ENCODE measurements at regions not wholly inside any gene's neighbourhood (a gene's known extent, or its start where the extent isn't known, plus 50 kb on each side); places are given as distances from the start of the nearest gene placed in this dataset.
"Not testable (repeated sequence)": the region's sequence is repeated elsewhere in the genome, so short reads cannot be mapped to it uniquely, and the experiment has no call there.

DNA sequence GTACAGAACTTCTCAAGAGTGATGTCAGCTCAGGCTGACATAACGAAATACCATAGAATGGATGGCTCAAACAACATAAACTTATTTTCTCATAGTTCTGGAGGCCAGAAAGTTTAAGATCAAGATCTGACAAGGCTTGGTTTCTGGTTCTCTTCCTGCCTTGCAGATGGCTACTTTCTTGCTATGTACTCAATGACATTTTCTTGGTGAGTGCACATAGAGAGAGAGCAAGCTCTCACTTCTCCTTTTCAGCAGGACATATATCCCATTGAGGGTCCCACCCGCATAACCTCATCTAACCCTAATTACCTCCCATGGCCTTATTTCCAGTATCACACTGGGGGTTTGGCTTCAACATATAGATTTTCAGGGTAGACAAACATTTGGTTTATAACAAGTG, 1072.1 kb downstream of the PLOD2 start:
- no peak for DNase-seq

DNA sequence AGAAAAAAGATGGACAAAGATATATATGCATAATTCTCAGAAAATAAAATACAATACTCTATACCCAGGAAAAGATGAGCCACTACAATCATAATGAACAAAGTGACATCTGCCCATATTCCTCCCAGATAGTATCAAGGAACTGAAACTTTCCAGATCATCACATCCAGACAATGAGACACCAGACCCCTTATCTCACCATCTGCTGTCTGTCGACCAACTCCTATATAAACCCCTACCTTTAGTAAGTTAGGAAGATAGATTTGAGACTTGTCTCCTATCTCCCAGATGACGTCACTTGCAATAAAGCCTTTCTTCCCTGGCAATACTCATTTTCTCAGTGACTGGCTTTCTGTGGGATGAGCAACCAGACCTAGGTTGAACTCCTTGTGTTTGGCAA, 1071.6 kb downstream of the PLOD2 start:
- DNase-seq, result no peak

DNA sequence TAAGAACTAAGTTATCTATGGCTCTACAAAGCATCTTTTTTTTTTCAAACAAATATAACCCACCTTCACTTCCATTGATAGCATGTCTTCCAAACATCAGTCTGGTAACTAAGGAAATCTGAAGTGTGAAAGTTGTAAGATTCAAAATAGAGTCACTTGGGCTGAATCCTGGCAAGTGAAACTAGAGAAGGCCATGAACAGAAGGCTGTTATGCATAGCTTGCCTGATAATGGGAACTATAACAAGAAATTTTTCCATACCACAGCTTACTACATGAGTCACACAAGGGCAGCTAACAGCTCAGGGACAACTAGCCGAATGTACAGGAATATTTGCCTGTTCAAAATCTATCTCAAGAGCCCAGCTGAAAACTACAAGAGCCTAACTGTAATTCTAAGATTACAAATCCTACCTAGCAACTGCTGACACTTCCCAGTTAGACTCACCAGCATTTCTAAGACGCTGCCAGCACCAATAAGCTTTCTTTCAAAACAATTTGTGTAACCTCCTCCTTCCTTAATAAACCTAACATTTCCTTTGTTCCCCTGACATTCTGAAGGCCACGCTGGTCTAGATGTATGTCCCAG, 1066.5 kb downstream of the PLOD2 start:
- DNase-seq, result peak in 1 of 5 experiments; percentile 15

DNA sequence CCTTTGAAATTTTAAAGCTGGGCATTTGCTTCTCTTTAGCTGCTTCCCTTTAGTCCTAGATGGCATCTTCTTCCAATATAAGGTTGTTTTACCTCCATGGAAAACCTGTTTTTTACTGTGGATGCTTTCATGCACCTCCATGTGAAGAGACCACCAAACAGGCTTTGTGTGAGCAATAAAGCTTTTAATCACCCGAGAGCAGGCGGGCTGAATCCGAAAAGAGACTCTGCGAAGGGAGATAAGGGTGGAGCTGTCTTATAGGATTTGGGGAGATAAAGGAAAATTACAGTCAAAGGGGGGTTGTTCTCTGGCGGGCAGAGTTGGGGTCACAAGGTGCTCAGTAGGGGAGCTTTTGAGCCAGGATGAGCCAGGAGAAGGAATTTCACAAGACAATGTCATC, 1049.8 kb downstream of the PLOD2 start:
- DNase-seq, result not testable (repeated sequence)

DNA sequence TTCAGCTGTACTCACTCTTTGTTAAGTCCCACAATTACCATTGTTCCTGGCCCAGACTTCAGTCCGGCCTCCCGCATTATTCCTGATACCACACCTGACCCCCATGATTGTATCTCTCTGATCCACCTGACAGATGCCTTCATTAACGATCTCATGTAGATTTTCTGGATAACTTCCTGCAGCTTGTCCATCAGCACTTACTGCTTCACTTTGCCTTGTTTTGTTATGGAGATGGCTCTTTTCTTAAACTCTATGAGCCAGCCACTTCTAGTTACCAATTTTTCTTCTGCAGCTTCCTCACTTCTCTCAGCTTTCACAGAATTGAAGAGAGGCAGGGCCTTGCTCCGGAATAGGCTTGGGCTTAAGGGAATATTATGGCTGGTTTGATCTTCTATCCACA, 1044.2 kb downstream of the PLOD2 start:
- no peak for DNase-seq

DNA sequence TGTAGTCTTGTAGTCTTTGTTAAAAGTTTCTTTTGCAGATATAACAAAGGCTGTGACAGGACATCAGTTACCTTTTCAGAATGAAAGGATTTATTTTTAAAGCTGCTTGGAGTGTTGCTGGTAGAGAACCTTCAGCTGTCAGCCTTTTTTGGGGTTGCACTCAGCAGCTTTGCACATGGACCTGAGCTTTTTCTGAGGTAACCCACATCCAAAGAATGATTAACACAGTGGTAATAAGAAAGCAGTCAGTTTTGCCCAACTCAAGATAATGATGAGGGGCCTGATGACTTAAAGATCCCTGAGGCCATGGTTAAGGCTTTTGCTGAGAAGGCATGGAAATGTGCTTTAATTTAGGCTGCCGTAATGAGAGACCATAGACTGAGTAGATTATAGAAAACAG, 1042.7 kb downstream of the PLOD2 start:
- DNase-seq, result no peak

DNA sequence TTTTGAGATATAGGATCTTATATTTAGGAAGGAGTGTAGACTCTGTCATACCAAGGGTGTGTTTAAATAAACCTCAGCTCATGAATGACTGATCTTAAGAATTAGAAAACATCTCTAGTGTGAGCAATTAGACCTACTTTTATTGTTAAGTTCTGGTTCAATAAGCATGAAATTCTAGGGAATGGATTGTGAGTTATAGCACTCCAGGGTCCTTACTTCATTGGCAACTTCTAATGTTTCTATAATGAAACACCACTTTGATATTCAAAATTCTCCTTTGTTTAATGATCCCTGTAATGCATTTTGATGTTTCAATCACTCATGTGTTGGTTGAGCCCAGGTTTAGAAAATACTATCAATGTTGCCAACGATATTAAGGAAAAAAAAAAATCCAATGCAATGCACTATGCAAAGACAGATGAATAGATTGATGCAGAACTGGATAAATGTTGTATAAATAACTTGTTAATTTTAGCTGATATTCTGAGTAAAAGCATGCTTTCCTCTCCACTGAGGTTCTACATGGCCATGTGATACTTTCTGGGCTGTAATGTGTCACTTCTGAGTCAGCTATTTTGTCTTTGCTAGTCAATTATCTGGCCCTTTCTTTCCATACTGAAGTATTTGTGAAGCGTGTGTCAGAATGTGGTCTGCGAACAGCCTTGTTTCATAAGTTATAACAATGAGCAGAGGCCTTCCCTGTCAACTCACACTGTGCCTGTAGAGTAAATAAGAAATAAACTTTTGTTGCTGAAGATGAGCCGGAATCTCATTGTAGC, 1035.9 kb downstream of the PLOD2 start:
- DNase-seq, result no peak

DNA sequence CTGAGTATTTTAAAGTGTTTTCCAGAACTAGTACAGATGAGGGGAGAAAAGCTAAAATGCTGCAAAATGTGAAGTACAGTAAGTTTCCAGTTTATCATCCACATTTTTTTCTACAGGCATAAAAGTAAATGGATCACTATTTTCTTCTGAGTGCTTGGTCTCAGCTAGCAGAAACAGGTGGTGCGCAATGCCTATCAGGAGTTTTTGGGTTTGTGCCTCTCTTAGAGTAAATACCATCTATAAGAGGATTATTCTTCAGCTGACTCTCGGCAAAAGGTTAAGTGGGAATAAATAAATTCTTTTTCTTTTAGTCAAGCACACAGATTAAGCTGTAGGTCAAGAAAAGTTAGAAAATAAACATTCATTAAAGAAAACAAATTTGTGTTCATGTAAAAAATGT, 1027.7 kb downstream of the PLOD2 start:
- no peak for DNase-seq

DNA sequence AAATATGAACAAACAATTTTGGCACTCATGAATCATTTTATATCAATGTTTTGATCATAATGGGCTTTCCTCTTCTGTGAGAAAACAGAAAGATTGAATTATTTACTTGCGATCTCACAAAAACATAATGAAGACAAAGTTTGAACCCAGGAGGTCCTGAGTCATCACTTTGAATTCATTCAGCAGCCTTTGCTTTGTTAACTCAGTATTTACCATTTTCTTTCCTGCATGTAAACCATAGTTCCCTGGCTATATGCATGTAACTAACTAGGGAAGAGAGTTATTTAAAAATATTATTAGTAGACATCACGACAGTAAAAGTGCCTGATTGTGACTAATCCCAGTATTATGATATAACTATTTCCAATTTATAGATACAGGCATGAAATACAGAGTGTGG, 1026.2 kb downstream of the PLOD2 start:
- no peak for DNase-seq

DNA sequence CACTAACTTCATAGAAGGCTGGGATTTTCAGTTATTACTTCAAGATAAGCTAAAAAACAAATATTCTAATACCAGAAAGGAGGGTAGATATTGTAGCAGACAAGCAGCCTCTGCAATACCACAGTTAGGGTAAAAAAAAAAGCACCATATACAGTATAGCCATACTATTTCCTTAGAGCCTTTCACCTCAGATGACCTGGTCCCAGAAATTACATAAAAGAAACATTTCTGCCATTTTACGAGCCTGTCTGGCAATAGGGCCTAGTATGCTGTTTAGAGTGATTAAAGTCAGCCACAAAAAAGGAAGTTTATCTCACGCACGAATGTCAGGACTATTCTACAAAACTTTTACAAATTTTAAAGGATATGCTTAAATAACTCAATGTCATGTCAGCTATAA, 1016.6 kb downstream of the PLOD2 start:
- no peak for DNase-seq

DNA sequence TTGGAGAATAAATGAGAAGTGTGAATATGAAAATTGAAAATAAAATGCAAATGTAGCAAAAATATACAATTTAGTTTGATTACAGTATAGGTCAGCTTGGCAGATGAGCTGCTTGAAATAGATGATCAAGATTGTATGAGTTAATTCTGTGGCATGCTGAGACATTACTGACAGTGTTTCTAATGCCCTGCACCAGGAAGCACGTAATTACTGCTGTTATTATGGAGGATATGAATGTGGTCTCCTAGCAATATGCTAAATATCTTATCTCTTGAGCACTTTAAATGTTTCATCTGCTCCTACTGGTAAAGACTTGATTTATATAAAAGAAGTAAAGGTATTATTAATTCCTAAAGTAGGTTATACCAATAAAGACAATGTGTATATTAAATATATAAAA, 1015.5 kb downstream of the PLOD2 start:
- no peak for DNase-seq

DNA sequence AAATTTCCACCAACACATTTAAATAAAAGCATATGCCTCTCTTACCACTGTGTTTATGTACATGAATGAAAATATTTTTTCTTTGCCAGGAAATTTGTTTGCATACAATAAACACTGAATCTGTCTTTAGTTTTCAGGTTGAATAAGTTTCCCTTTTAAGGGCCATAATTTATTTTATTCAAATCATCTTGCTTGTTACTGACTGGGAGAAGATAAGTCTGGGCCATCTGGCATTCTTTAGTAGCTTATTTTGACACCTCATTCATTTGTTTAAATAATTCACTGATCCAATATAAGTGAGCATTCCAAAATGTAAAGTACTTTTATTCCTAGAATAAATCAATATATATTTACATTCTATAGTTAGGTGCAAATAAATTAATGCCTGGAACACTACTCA, 1001.3 kb downstream of the PLOD2 start:
- no peak for DNase-seq

DNA sequence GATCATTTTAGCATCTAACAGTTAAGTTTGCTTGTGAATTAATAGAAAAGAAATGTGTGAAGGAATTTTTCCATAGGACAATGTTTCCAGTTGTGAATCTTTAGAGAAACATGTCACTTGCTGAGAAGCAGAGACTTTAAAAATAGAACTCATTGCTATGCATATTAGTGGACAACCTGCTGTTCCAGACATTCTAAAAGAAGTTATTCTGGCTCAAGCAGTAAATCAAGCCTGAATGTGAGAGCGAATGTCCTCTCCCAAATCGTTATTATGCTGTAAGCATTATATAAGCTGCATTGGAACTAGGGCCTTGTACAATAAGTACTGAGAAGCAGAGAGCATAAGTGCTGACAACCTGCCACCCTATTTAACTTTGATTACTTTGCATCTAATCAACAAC, 990.9 kb downstream of the PLOD2 start:
- DNase-seq, result no peak

DNA sequence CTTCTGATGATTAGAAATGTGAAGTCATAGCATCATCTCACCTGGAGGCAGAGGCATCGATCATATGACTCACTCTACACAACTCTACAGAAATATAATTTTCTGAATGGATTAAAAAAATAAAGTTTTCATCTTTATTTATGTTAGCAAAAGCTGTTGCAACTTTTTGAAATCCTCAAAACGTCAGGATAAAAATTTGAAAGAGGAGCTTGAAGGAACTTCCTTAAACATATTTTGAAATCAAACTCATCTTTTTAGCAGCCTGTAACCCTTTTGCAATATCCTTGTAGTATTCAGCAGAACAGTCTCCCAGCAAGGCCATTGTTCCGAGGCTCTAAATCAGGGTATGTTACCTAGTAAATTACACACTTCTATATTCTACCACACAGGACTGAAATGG, 985.4 kb downstream of the PLOD2 start:
- DNase-seq, result no peak

DNA sequence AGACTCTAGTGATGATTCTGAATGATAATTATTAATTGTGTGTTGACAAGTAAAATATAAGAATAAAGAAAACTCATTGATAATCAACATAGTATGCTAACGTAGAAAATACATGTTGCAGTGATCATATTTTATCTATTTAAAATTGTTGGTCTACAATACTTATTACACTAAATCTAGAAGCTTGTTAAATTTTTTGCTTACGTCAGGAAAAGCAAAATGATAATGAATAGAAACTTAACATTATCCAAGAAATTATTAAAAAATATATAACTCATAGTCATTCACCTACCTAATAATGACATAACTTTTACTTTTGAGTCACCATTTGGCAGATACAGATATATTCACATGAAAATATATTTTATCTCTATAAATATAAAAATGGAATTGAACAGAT, 984.1 kb downstream of the PLOD2 start:
- DNase-seq, result no peak

DNA sequence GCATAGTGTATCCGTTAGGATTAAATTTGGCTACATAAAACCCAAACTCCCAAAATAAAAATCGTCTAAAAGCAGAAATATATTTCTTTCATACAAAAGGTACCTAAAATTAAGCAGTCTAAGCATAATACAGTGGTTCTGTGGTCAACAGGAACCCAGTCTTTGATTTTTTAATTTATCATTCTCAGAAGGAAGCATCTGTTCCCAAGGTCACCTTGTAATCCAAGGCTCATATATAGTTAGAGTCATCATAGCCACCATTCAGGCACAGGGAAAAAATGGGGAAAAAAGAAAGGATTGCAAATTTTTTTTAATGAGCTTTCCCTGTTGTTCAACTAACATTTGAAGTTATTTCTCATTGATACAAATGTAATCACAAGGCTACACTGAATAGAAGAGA, 983.2 kb downstream of the PLOD2 start:
- DNase-seq, result no peak

DNA sequence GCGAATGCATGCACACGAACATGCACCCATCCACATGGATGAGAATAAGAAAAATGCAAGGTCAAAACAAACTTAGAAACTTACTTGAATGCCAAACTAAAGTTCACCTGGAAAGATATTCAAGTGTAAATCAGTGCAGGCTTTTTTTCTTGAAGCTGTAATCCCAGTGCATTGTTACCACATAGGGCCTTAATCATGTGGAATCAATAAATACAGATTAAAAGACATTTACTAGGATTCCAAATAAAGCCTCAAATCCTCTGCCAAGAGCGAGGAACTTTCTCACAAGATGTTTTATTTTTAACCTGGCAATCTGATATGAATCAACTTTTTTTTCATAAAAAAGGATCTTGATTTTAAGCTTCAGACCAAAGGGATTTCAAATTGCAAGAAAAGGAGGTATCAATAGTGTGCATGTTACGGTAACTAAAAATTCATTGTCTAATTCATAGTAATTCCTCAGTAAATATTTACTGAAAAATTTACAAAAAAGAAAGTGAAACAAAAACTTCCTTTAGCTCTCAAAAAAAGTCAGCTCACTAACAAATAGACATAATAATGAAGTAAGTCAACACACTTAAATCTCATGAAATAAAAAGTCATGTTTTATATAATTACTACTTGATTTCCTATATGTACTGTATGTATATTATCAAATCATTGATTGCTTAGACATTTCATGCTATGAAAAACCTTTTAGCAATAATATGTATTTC, 978.6 kb downstream of the PLOD2 start:
- DNase-seq, result no peak

DNA sequence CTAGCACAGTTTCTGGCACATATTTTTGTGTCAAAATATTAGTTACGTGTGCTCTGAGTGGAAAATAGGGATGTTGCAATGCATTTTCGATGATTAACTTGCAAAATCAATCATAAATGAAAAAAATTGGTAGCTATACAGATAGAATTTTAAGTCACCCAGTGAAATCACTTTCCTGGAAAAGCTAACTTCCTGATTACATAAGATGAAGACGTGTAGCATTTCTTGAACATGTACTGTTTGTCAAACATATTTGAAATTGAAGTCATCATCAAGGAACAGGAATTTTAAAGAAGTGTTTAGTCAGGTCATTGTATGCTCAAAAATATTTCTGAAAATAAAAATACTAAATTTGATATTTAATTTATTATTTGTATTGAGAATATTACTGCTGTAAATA, 977.7 kb downstream of the PLOD2 start:
- DNase-seq, result no peak

DNA sequence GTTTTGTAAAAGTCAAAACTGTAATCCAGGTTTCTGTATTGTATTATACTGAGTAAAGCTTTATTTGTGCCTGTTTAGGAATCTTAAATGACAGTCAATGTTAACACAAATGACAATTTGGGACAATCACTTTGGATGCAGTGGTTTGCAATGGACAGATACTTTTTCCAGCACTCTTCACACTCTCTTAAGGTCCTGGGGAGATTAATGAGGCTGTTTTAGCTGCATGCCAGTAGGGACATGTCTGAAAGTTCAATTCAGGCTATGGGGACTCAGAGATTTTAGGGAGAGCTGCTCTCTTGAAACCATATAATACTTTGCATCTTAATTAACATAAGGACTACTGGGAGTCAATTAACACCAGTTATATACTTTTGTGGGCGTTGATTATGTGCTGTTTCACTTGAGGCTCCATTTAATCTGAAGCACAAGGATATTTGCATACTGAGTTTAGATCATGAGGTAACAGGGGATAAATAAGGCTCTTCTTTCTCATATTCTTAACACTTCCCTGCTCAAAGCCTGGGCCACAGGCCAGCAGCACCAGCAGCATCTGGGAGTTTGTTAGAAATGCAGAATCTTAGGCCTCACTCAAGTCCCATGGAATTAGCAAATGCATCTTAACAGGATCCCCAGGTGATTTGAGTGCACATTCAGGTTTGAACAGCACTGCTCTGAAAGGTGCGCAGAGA, 972.8 kb downstream of the PLOD2 start:
- no peak for DNase-seq

DNA sequence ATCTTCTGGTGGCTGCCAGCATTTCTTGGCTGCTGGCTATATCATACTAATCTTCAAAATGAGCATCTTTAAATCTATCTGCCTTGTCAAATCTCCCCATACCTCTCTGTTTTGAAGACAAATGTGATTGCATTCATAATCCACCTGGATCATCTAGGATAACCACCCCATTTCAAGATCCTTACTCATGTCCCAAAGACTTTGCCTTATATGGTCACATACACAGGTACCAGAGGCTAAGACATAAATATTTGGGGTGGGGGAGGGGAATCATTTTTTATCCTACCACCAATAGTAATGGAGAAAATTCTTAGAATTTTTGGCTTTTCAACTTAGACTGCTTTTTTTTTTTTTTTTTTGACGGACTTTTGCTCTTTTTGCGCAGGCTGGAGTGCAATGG, 970.8 kb downstream of the PLOD2 start:
- DNase-seq, result no peak

DNA sequence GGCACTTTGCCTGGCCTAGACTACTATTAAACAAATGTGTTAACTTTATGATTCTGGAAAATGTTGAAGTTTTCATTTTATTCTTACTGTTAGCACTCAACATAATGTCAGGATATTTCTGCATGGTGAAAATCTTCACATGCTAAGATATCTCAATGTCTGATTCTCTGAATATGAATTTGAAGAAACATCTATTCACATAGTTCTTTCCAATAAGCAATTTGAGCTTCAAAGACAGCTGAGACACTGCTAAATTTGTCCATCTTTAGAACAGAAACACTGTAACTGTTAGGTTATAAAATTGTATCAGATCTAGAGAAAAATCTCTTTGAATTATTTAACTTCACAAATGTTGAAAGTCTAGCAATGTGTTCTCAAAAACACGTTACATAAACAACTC, 970.2 kb downstream of the PLOD2 start:
- no peak for DNase-seq

DNA sequence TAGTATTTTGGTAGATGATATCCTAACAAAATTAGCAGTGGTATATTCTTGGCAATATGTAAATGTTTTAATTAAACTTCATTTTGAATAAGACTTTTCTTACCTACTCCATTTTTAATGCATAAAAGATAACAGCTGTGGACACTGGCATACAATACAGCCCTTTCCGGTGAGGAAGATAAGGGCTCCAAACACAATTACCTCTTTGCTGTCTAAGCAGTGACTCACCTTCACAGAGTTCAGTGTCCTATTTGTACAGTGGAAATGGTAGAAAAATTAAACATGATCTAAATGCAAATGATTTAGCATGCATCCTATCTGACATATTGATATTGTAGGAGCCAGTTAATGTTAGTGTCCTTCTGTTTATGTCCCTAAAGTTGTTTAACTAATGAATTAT, 969.4 kb downstream of the PLOD2 start:
- no peak for DNase-seq

DNA sequence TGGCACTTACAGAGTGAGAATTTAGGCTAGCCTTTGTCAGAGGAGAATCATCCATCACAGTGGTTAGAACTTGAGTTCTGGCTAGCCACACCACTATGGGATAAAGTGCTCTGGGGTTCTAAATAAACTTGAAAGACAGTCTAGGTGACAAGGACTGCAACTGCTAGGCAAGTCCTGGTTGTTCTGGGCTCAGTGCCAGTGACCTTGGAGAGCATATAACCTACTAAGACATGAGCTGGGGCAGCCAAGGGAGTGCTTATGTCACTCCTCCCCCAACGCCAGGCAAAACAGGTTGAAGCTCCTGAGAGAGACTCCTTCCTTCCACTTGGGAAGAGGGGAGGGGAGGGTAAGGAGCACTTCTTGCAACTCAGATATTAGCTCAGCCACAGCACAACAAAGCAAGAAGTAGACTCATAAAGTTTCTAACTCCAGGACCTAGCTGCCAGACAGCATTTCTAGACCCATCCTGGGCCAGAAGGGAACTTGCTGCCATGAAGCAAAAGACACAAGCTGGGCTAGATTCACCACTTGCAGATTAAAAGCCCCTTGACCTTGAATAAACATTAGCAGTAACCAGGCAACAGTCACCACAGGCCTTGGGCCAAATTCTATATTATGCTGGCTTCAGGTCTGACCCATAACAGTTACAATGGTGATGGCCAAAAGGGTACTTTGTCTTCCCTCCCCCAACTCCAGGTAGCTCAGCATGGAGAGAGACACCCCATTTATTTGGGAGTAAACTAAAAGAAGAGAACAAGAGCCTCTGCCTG, 963.7 kb downstream of the PLOD2 start:
- DNase-seq, result no peak
